DND-41 (cell line): ENCODE measurements at regions not wholly inside any gene's neighbourhood (a gene's known extent, or its start where the extent isn't known, plus 50 kb on each side); places are given as distances from the start of the nearest gene placed in this dataset.
A peak's percentile ranks its signal among the peaks of the same experiment; 100 is the strongest.

Source experiments
- EZH2 ChIP-seq: IDR thresholded peaks from 3 replicates; pipeline ENCODE4 v1.6.1; 2012; ENCODE audit warnings: borderline replicate concordance, low read depth, mild to moderate bottlenecking, moderate library complexity, low read length, inconsistent platforms; ENCODE audit not compliant: severe bottlenecking
- TF ChIP-seq, protein P1 (sequence below): IDR thresholded peaks from 2 replicates; pipeline ENCODE4 v1.5.1; 2012; ENCODE audit warnings: borderline replicate concordance, low read length, moderate library complexity, mild to moderate bottlenecking; ENCODE audit not compliant: poor library complexity, severe bottlenecking; ENCODE audit errors: extremely low read depth

DNA sequence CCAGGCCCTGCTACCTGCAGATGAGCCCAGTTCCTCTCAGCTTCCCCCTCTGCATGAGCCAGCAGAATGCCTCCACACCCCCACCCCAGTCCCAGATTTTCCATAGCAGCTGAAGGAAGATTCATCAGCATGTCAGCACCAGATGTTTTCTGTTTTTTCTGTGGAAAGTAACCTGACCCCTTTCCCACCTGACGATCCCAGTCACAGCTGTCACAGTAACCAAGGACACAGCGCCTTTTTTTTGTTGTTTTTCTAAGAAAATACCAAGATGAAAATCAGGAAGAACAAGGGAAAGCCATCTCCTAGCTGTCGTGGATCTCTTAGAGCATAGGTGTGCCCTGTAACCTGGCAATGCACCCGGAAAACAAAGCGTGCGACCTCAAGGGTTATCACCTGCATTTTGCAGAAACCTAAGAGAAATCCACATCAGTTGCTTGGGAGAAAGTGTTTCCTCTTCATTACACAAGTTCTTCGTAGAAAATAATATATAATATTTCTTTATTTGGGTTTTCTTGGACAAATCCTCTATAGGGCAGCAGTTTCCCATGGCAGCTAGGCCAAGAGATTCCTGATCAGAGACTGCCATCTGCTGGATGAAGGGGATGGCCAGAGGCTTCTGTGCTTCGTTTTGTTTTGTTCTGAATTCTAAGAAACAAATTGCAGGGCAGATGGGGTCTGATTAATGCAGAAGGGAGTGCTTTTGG, 401.9 kb downstream of the TNS3 start:
- TF ChIP-seq, protein P1, sequence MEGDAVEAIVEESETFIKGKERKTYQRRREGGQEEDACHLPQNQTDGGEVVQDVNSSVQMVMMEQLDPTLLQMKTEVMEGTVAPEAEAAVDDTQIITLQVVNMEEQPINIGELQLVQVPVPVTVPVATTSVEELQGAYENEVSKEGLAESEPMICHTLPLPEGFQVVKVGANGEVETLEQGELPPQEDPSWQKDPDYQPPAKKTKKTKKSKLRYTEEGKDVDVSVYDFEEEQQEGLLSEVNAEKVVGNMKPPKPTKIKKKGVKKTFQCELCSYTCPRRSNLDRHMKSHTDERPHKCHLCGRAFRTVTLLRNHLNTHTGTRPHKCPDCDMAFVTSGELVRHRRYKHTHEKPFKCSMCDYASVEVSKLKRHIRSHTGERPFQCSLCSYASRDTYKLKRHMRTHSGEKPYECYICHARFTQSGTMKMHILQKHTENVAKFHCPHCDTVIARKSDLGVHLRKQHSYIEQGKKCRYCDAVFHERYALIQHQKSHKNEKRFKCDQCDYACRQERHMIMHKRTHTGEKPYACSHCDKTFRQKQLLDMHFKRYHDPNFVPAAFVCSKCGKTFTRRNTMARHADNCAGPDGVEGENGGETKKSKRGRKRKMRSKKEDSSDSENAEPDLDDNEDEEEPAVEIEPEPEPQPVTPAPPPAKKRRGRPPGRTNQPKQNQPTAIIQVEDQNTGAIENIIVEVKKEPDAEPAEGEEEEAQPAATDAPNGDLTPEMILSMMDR, result peak; percentile 65
- no peak for TF ChIP-seq EZH2
